Retinal pigment epithelial cell (primary cell): ENCODE measurements at regions not wholly inside any gene's neighbourhood (a gene's known extent, or its start where the extent isn't known, plus 50 kb on each side); places are given as distances from the start of the nearest gene placed in this dataset.
"Not testable (repeated sequence)": the region's sequence is repeated elsewhere in the genome, so short reads cannot be mapped to it uniquely, and the experiment has no call there.

Source experiments
- DNase-seq: peaks from one replicate; pipeline ENCODE4 v3.0.0-alpha.2; 2010; ENCODE audit warnings: low read depth
- H3K4me3 ChIP-seq: 2 replicates; pipeline ENCODE4 v1.5.1; 2011; ENCODE audit warnings: mild to moderate bottlenecking, low read length, control low read depth, moderate library complexity
- CTCF ChIP-seq: conservative IDR thresholded peaks from 2 replicates; pipeline ENCODE4 v1.5.1; 2011; ENCODE audit warnings: low read depth, low read length, control low read depth, inconsistent platforms

- H3K4me3 ChIP-seq: no peak overlapping the region
- DNase-seq: no peak
- TF ChIP-seq CTCF: no peak
These were observed 88.3 kb upstream of the PLEKHM1 start for GRCh38 chr17:45578516-45579455.

- H3K4me3 ChIP-seq: no peak overlapping the region
- no peak for DNase-seq
- TF ChIP-seq CTCF: no peak
These were observed 89.3 kb upstream of the PLEKHM1 start for GRCh38 chr17:45579529-45580495.

- TF ChIP-seq CTCF: no peak
- H3K4me3 ChIP-seq: no peak overlapping the region
- no peak for DNase-seq
These were observed 90.4 kb upstream of the PLEKHM1 start for GRCh38 chr17:45580924-45581323.

- no peak for DNase-seq
- H3K4me3 ChIP-seq: no peak overlapping the region
- no peak for TF ChIP-seq CTCF
These were observed 91.3 kb upstream of the PLEKHM1 start for GRCh38 chr17:45581860-45582259.

GRCh38 chr17:45584092-45585036, 93.8 kb upstream of the PLEKHM1 start:
- TF ChIP-seq CTCF: no peak
- DNase-seq: no peak
- H3K4me3 ChIP-seq: peak overlapping the region; percentile 98

- TF ChIP-seq CTCF: peak; percentile 37
- DNase-seq: not testable (repeated sequence)
- H3K4me3 ChIP-seq: peak overlapping the region; percentile 98
These were observed 94.7 kb upstream of the PLEKHM1 start for GRCh38 chr17:45585037-45585733.

- peak overlapping the region; percentile 98 for H3K4me3 ChIP-seq
- DNase-seq: not testable (repeated sequence)
These were observed 95.5 kb upstream of the PLEKHM1 start for GRCh38 chr17:45585794-45586650.

GRCh38 chr17:45586651-45586934, 96.1 kb upstream of the PLEKHM1 start:
- not testable (repeated sequence) for DNase-seq, H3K4me3 ChIP-seq
